ENCODE measurements at regions not wholly inside any gene's neighbourhood (a gene's known extent, or its start where the extent isn't known, plus 50 kb on each side); places are given as distances from the start of the nearest gene placed in this dataset.

GRCh38 chr12:58074259-58074658 lies 132.9 kb downstream of the ATP23 start:
- TF ChIP-seq CTCF (IDR thresholded peaks at IDR 0.05), result no peak

GRCh38 chr12:58079806-58080205 lies 138.4 kb downstream of the ATP23 start:
- no peak for TF ChIP-seq CTCF (IDR thresholded peaks at IDR 0.05)

- TF ChIP-seq CTCF (IDR thresholded peaks at IDR 0.05), result no peak
Measured at GRCh38 chr12:58081488-58081887, 140.1 kb downstream of the ATP23 start.

- TF ChIP-seq CTCF (IDR thresholded peaks at IDR 0.05), result no peak
Measured at GRCh38 chr12:58082996-58083395, 141.6 kb downstream of the ATP23 start.

GRCh38 chr12:58086006-58086405 lies 144.6 kb downstream of the ATP23 start:
- no peak for TF ChIP-seq CTCF (IDR thresholded peaks at IDR 0.05)

GRCh38 chr12:58086930-58087329 lies 145.6 kb downstream of the ATP23 start:
- TF ChIP-seq CTCF (IDR thresholded peaks at IDR 0.05), result no peak

- TF ChIP-seq CTCF (IDR thresholded peaks at IDR 0.05), result no peak
Measured at GRCh38 chr12:58087423-58088127, 146.2 kb downstream of the ATP23 start.

- no peak for TF ChIP-seq CTCF (IDR thresholded peaks at IDR 0.05)
Measured at GRCh38 chr12:58089588-58089987, 148.2 kb downstream of the ATP23 start.

Data from LNCAP (cell line).